Left lobe of liver (tissue), 2 donors: ENCODE measurements at regions not wholly inside any gene's neighbourhood (a gene's known extent, or its start where the extent isn't known, plus 50 kb on each side); places are given as distances from the start of the nearest gene placed in this dataset.

Source experiments
- ATAC-seq: fragments of 200-7000 bp; cut with Tn5 transposase; one replicate; pipeline ENCODE4 v1.9.1; 2020; ENCODE audit warnings: mild to moderate bottlenecking, moderate library complexity
- DNase-seq: peaks from one replicate; pipeline ENCODE4 v3.0.0-alpha.2; 2020; ENCODE audit warnings: low spot score
- donor health status: DM: no; HTN: no; CAD: no; lungs with moderate emphysema.
- donor health status: DM: no; HTN: yes; CAD: no.

GRCh38 chr9:89743573-89744254, 138.9 kb downstream of the GADD45G start:
- ATAC-seq (peak; percentile 26), DNase-seq (no peak)

GRCh38 chr9:89744255-89744648, 139.4 kb downstream of the GADD45G start:
- no peak for DNase-seq
- no peak for ATAC-seq

GRCh38 chr9:89744730-89745129, 139.9 kb downstream of the GADD45G start:
- ATAC-seq, result no peak
- DNase-seq, result no peak

GRCh38 chr9:89745601-89746376, 141.0 kb downstream of the GADD45G start:
- ATAC-seq (no peak), DNase-seq (no peak)

- ATAC-seq (no peak), DNase-seq (no peak)
Measured at GRCh38 chr9:89746385-89747116, 141.7 kb downstream of the GADD45G start.

GRCh38 chr9:89747596-89747995, 142.8 kb downstream of the GADD45G start:
- DNase-seq (no peak), ATAC-seq (no peak)

GRCh38 chr9:89748021-89748670, 143.3 kb downstream of the GADD45G start:
- ATAC-seq, result no peak
- no peak for DNase-seq

GRCh38 chr9:89748831-89749499, 144.2 kb downstream of the GADD45G start:
- DNase-seq (no peak), ATAC-seq (no peak)

GRCh38 chr9:89749500-89750116, 144.8 kb downstream of the GADD45G start:
- ATAC-seq (peak; percentile 72), DNase-seq (no peak)

- DNase-seq, result no peak
Measured at GRCh38 chr9:89750117-89750791, 145.4 kb downstream of the GADD45G start.

GRCh38 chr9:89751079-89751825, 146.4 kb downstream of the GADD45G start:
- no peak for DNase-seq
- ATAC-seq, result no peak

More at GRCh38 chr9:89750117-89750791, 145.4 kb downstream of the GADD45G start:
- peak; percentile 79 for ATAC-seq

GRCh38 chr9:89752154-89752553, 147.3 kb downstream of the GADD45G start:
- no peak for DNase-seq
- ATAC-seq, result no peak

GRCh38 chr9:89753472-89754055, 148.8 kb downstream of the GADD45G start:
- ATAC-seq, result no peak
- no peak for DNase-seq

- DNase-seq, result no peak
- ATAC-seq, result peak; percentile 15
Measured at GRCh38 chr9:89754193-89754592, 149.4 kb downstream of the GADD45G start.

- ATAC-seq (peak; percentile 11), DNase-seq (no peak)
Measured at GRCh38 chr9:89755821-89756220, 151.0 kb downstream of the GADD45G start.

GRCh38 chr9:89756891-89757537, 152.2 kb downstream of the GADD45G start:
- DNase-seq (peak; percentile 95), ATAC-seq (peak; percentile 90)

- DNase-seq, result no peak
- ATAC-seq, result no peak
Measured at GRCh38 chr9:89757776-89758528, 153.1 kb downstream of the GADD45G start.
